Panc1 (cell line): ENCODE measurements at regions not wholly inside any gene's neighbourhood (a gene's known extent, or its start where the extent isn't known, plus 50 kb on each side); places are given as distances from the start of the nearest gene placed in this dataset.
A peak's percentile ranks its signal among the peaks of the same experiment; 100 is the strongest.

Experiments used
- ATAC-seq: fragments of 200-7000 bp; cut with Tn5 transposase; 2 replicates; pipeline ENCODE4 v1.9.1; 2020; ENCODE audit warnings: mild to moderate bottlenecking, moderate library complexity
- BruUV-seq: library from RNA; stranded (reverse); fragments of 400-500 nt; replicated peaks from 2 replicates; lab custom pipeline; 2021; lab: Mats Ljungman, UMichigan
- CTCF ChIA-PET: fragments of 300-600 bp; sonication (Branson Sonifier 250); formaldehyde crosslinking; loops from one replicate; lab custom pipeline; 2022; ENCODE audit warnings: antibody characterized with exemption; lab: Charles Lee
- POLR2A ChIA-PET: fragments of 300-600 bp; sonication (Branson Sonifier 250); formaldehyde crosslinking; loops from one replicate; lab custom pipeline; 2022; ENCODE audit warnings: antibody characterized with exemption; lab: Charles Lee
- DNase-seq: peaks from one replicate; pipeline ENCODE4 v3.0.0-alpha.2; 2010; ENCODE audit warnings: low read depth, low spot score
- H3K27ac ChIP-seq: 2 replicates; pipeline ENCODE4 v1.5.1; 2011; ENCODE audit warnings: mild to moderate bottlenecking, low read length, inconsistent platforms
- H3K27me3 ChIP-seq: fragments of 200-500 bp; sonication (Bioruptor generic); 2 replicates; pipeline ENCODE4 v1.6.0; 2014; ENCODE audit warnings: low read length, inconsistent platforms; ENCODE audit not compliant: control insufficient read depth, insufficient read depth
- H3K36me3 ChIP-seq: fragments of 200-500 bp; sonication (Bioruptor generic); 2 replicates; pipeline ENCODE4 v1.5.1; 2014; ENCODE audit warnings: inconsistent platforms, mild to moderate bottlenecking, low read length, moderate library complexity; ENCODE audit not compliant: control insufficient read depth, insufficient read depth
- H3K4me1 ChIP-seq: 2 replicates; pipeline ENCODE4 v1.5.1; 2011; ENCODE audit warnings: inconsistent platforms, mild to moderate bottlenecking, low read length, moderate library complexity; ENCODE audit not compliant: control insufficient read depth, insufficient read depth
- H3K4me3 ChIP-seq, 2 experiments: 2 replicates each; pipeline ENCODE4 v1.5.1; 2011 to 2012; ENCODE audit warnings: low read depth in 2 of 2, low read length in 2 of 2, mild to moderate bottlenecking in 2 of 2, inconsistent platforms in 1 of 2, moderate library complexity in 1 of 2
- H3K9me3 ChIP-seq: fragments of 200-500 bp; sonication (Bioruptor generic); 2 replicates; pipeline ENCODE4 v1.5.1; 2014; ENCODE audit warnings: low read depth, mild to moderate bottlenecking, inconsistent platforms, low read length, moderate library complexity; ENCODE audit not compliant: control insufficient read depth, insufficient read depth
- POLR2AphosphoS5 ChIP-seq: IDR thresholded peaks from 2 replicates; pipeline ENCODE4 v1.6.1; 2012; ENCODE audit warnings: mild to moderate bottlenecking, low read depth, low read length, moderate library complexity
- SIN3A ChIP-seq: IDR thresholded peaks from 2 replicates; pipeline ENCODE4 v1.6.1; 2012; ENCODE audit warnings: low read depth, mild to moderate bottlenecking, low read length, moderate library complexity, borderline replicate concordance; ENCODE audit not compliant: insufficient read depth
- TCF7L2 ChIP-seq: IDR thresholded peaks from 2 replicates; pipeline ENCODE4 v1.6.1; 2011; ENCODE audit warnings: mild to moderate bottlenecking, low read depth, low read length, inconsistent platforms
- in situ Hi-C: cut with HindIII; loops from 2 replicates; pipeline ENCODE4 v1.10.0; 2016; ENCODE audit warnings: low sequenced_read_pairs, low pct_unique_long_range_greater_than_20kb
- intact Hi-C: fragments of 100-400 bp; cut with micrococcal nuclease; formaldehyde crosslinking; loops from one replicate; pipeline ENCODE4 v1.10.0; 2022; ENCODE audit not compliant: unreplicated experiment
- TF ChIP-seq, protein P1 (sequence below): fragments of 450-650 bp; IDR thresholded peaks from 2 replicates; pipeline ENCODE4 v1.5.1; 2017; ENCODE audit warnings: mild to moderate bottlenecking
- TF ChIP-seq, protein P2 (sequence below), 2 experiments: IDR thresholded peaks; 2 replicates each; pipeline ENCODE4 v1.6.1; 2011 to 2012; ENCODE audit warnings: low read depth in 2 of 2, control low read depth in 1 of 2, low read length in 1 of 2, mild to moderate bottlenecking in 1 of 2, moderate library complexity in 1 of 2; ENCODE audit not compliant: insufficient read depth in 1 of 2

DNA sequence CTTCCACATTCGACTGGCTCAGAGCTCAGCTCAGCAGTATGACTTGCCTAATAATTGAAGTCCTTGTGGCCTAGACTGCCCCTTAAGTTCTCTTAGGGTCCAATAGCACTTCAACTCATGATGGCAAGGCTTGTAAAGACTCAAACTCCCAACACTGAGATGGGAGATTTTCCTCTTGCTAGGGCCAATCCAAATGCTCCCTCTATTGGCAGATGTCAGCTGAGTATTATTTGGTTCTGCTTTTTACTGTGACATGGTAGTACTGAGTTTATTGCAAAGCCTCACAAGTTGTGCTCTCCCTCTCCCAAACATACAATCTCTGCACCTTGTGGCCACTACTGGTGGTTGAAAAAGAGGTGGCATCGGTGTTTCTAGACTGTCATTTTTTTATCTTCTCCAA lies 164.2 kb downstream of the ALG10 start:
- POLR2A ChIA-PET: no interaction called here
- BruUV-seq: no TSS peak
- no peaks in the 10 kb centered on the region for H3K4me1 ChIP-seq

DNA sequence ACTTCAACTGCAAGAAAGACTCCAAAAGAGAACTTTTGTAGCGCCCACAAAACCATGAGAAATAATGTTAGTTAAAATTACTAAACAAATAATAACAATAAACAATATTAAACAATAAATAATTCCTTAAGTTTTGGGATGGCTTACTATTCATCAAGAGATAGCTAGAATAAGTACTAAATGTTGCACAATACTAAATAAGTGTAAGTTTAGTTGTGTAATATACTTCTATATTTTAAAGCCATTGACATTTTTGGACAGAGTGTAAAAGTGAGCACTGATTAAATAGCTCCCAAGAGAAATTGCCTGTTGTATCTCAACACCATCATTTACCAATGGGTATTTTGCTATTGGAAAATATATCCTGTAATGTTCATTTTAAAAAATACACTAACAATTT lies 166.7 kb downstream of the ALG10 start:
- POLR2A ChIA-PET: no interaction called here
- Histone ChIP-seq H3K4me3 (no peak overlapping the region), H3K36me3 (no peaks in the 10 kb centered on the region), H3K9me3 (no peaks in the 10 kb centered on the region), H3K4me1 (no peaks in the 10 kb centered on the region), H3K27ac (no peak overlapping the region), H3K27me3 (no peaks in the 10 kb centered on the region; the same call in none of the 2 replicates)
- no peak for TF ChIP-seq SIN3A
- no peak for TF ChIP-seq POLR2AphosphoS5
- TF ChIP-seq, protein P1, sequence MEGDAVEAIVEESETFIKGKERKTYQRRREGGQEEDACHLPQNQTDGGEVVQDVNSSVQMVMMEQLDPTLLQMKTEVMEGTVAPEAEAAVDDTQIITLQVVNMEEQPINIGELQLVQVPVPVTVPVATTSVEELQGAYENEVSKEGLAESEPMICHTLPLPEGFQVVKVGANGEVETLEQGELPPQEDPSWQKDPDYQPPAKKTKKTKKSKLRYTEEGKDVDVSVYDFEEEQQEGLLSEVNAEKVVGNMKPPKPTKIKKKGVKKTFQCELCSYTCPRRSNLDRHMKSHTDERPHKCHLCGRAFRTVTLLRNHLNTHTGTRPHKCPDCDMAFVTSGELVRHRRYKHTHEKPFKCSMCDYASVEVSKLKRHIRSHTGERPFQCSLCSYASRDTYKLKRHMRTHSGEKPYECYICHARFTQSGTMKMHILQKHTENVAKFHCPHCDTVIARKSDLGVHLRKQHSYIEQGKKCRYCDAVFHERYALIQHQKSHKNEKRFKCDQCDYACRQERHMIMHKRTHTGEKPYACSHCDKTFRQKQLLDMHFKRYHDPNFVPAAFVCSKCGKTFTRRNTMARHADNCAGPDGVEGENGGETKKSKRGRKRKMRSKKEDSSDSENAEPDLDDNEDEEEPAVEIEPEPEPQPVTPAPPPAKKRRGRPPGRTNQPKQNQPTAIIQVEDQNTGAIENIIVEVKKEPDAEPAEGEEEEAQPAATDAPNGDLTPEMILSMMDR: no peak
- no peak for TF ChIP-seq TCF7L2
- no peak for ATAC-seq
- intact Hi-C loops (no loop called here), in situ Hi-C loops (no loop called here)
- no peak for DNase-seq
- BruUV-seq: no TSS peak
- CTCF ChIA-PET: no interaction called here

More for the DNA sequence above, 164.2 kb downstream of the ALG10 start:
- in situ Hi-C loops: no loop called here
- ATAC-seq (no peak), DNase-seq (no peak)
- TF ChIP-seq, protein P2, sequence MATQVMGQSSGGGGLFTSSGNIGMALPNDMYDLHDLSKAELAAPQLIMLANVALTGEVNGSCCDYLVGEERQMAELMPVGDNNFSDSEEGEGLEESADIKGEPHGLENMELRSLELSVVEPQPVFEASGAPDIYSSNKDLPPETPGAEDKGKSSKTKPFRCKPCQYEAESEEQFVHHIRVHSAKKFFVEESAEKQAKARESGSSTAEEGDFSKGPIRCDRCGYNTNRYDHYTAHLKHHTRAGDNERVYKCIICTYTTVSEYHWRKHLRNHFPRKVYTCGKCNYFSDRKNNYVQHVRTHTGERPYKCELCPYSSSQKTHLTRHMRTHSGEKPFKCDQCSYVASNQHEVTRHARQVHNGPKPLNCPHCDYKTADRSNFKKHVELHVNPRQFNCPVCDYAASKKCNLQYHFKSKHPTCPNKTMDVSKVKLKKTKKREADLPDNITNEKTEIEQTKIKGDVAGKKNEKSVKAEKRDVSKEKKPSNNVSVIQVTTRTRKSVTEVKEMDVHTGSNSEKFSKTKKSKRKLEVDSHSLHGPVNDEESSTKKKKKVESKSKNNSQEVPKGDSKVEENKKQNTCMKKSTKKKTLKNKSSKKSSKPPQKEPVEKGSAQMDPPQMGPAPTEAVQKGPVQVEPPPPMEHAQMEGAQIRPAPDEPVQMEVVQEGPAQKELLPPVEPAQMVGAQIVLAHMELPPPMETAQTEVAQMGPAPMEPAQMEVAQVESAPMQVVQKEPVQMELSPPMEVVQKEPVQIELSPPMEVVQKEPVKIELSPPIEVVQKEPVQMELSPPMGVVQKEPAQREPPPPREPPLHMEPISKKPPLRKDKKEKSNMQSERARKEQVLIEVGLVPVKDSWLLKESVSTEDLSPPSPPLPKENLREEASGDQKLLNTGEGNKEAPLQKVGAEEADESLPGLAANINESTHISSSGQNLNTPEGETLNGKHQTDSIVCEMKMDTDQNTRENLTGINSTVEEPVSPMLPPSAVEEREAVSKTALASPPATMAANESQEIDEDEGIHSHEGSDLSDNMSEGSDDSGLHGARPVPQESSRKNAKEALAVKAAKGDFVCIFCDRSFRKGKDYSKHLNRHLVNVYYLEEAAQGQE (IDR thresholded peaks at IDR 0.05; ENCODE audit: insufficient read depth in 1 of 2, low read depth in 2 of 2, low read length in 1 of 2): no peak
- TF ChIP-seq POLR2AphosphoS5 (no peak), SIN3A (no peak), TCF7L2 (no peak)
- TF ChIP-seq, protein P1: peak; percentile 41
- CTCF ChIA-PET: no interaction called here
- Histone ChIP-seq H3K9me3 (no peaks in the 10 kb centered on the region), H3K36me3 (no peaks in the 10 kb centered on the region), H3K27me3 (no peaks in the 10 kb centered on the region; the same call in none of the 2 replicates), H3K4me3 (no peak overlapping the region), H3K27ac (no peak overlapping the region)
- intact Hi-C loops: no loop called here
